ENCODE measurements at regions not wholly inside any gene's neighbourhood (a gene's known extent, or its start where the extent isn't known, plus 50 kb on each side); places are given as distances from the start of the nearest gene placed in this dataset.

- TF ChIP-seq RAD21 (IDR thresholded peaks at IDR 0.05; ENCODE audit: low read depth) (no peak), CREB1 (IDR thresholded peaks at IDR 0.05; ENCODE audit: low read depth) (no peak), TEAD4 (IDR thresholded peaks at IDR 0.05) (no peak), TCF12 (IDR thresholded peaks at IDR 0.05; ENCODE audit: low read depth) (no peak)
- TF ChIP-seq, protein P1, sequence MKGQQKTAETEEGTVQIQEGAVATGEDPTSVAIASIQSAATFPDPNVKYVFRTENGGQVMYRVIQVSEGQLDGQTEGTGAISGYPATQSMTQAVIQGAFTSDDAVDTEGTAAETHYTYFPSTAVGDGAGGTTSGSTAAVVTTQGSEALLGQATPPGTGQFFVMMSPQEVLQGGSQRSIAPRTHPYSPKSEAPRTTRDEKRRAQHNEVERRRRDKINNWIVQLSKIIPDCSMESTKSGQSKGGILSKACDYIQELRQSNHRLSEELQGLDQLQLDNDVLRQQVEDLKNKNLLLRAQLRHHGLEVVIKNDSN (IDR thresholded peaks at IDR 0.05) = no peak
- TF ChIP-seq, protein P2, sequence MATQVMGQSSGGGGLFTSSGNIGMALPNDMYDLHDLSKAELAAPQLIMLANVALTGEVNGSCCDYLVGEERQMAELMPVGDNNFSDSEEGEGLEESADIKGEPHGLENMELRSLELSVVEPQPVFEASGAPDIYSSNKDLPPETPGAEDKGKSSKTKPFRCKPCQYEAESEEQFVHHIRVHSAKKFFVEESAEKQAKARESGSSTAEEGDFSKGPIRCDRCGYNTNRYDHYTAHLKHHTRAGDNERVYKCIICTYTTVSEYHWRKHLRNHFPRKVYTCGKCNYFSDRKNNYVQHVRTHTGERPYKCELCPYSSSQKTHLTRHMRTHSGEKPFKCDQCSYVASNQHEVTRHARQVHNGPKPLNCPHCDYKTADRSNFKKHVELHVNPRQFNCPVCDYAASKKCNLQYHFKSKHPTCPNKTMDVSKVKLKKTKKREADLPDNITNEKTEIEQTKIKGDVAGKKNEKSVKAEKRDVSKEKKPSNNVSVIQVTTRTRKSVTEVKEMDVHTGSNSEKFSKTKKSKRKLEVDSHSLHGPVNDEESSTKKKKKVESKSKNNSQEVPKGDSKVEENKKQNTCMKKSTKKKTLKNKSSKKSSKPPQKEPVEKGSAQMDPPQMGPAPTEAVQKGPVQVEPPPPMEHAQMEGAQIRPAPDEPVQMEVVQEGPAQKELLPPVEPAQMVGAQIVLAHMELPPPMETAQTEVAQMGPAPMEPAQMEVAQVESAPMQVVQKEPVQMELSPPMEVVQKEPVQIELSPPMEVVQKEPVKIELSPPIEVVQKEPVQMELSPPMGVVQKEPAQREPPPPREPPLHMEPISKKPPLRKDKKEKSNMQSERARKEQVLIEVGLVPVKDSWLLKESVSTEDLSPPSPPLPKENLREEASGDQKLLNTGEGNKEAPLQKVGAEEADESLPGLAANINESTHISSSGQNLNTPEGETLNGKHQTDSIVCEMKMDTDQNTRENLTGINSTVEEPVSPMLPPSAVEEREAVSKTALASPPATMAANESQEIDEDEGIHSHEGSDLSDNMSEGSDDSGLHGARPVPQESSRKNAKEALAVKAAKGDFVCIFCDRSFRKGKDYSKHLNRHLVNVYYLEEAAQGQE (IDR thresholded peaks at IDR 0.05; ENCODE audit: low read depth) = no peak
Observed at GRCh38 chr17:53680745-53681144, 142.0 kb upstream of the KIF2B start.

All from Ishikawa (cell line).